ENCODE measurements at regions not wholly inside any gene's neighbourhood (a gene's known extent, or its start where the extent isn't known, plus 50 kb on each side); places are given as distances from the start of the nearest gene placed in this dataset.

- no peak for DNase-seq (ENCODE audit: low read depth in 2 of 2)
Measured at GRCh38 chrX:122552286-122552800, 631.7 kb upstream of the GRIA3 start.

GRCh38 chrX:122555925-122556324 is 628.2 kb upstream of the GRIA3 start:
- H3K4me3 ChIP-seq (replicated peaks in 1 of 2; ENCODE audit: low read depth in 2 of 2, low read length in 2 of 2): no peak overlapping the region
- TF ChIP-seq CTCF (IDR thresholded peaks at IDR 0.05; ENCODE audit: low read depth, low read length): no peak
- DNase-seq (ENCODE audit: low read depth in 2 of 2): no peak

More at GRCh38 chrX:122552286-122552800, 631.7 kb upstream of the GRIA3 start:
- no peak overlapping the region for H3K4me3 ChIP-seq (replicated peaks in 1 of 2; ENCODE audit: low read depth in 2 of 2, low read length in 2 of 2)
- no peak for TF ChIP-seq CTCF (IDR thresholded peaks at IDR 0.05; ENCODE audit: low read depth, low read length)

- no peak for TF ChIP-seq CTCF (IDR thresholded peaks at IDR 0.05; ENCODE audit: low read depth, low read length)
- H3K4me3 ChIP-seq (replicated peaks in 1 of 2; ENCODE audit: low read depth in 2 of 2, low read length in 2 of 2): no peak overlapping the region
- DNase-seq (ENCODE audit: low read depth in 2 of 2): peak; percentile 36 to 95
Measured at GRCh38 chrX:122565952-122566351, 618.1 kb upstream of the GRIA3 start.

GRCh38 chrX:122566401-122566800 is 617.7 kb upstream of the GRIA3 start:
- no peak for DNase-seq (ENCODE audit: low read depth in 2 of 2)
- TF ChIP-seq CTCF (IDR thresholded peaks at IDR 0.05; ENCODE audit: low read depth, low read length): no peak
- no peak overlapping the region for H3K4me3 ChIP-seq (replicated peaks in 1 of 2; ENCODE audit: low read depth in 2 of 2, low read length in 2 of 2)

- no peak for DNase-seq (ENCODE audit: low read depth in 2 of 2)
- TF ChIP-seq CTCF (IDR thresholded peaks at IDR 0.05; ENCODE audit: low read depth, low read length): no peak
- H3K4me3 ChIP-seq (replicated peaks in 1 of 2; ENCODE audit: low read depth in 2 of 2, low read length in 2 of 2): no peak overlapping the region
Measured at GRCh38 chrX:122567911-122568310, 616.2 kb upstream of the GRIA3 start.

GRCh38 chrX:122572461-122572860 is 611.6 kb upstream of the GRIA3 start:
- no peak overlapping the region for H3K4me3 ChIP-seq (replicated peaks in 1 of 2; ENCODE audit: low read depth in 2 of 2, low read length in 2 of 2)
- no peak for TF ChIP-seq CTCF (IDR thresholded peaks at IDR 0.05; ENCODE audit: low read depth, low read length)
- peak in 1 of 2 donors; percentile 52 for DNase-seq (ENCODE audit: low read depth in 2 of 2)

GRCh38 chrX:122579036-122579435 is 605.0 kb upstream of the GRIA3 start:
- no peak for TF ChIP-seq CTCF (IDR thresholded peaks at IDR 0.05; ENCODE audit: low read depth, low read length)
- DNase-seq (ENCODE audit: low read depth in 2 of 2): no peak
- H3K4me3 ChIP-seq (replicated peaks in 1 of 2; ENCODE audit: low read depth in 2 of 2, low read length in 2 of 2): no peak overlapping the region
